ENCODE measurements at regions not wholly inside any gene's neighbourhood (a gene's known extent, or its start where the extent isn't known, plus 50 kb on each side); places are given as distances from the start of the nearest gene placed in this dataset.

GRCh38 chr7:34451923-34452322 is 206.1 kb upstream of the NPSR1 start:
- no peaks in the 10 kb centered on the region for H3K4me1 Mint-ChIP-seq (ENCODE audit: unreplicated experiment)
- DNase-seq (ENCODE audit: low spot score): no peak
- no peaks in the 10 kb centered on the region for H3K9me3 Mint-ChIP-seq (ENCODE audit: unreplicated experiment)
- TF ChIP-seq CTCF (IDR thresholded peaks at IDR 0.05; ENCODE audit: unreplicated experiment): no peak
- H3K27me3 Mint-ChIP-seq (ENCODE audit: unreplicated experiment): no peaks in the 10 kb centered on the region
- H3K27ac Mint-ChIP-seq (ENCODE audit: unreplicated experiment): no peak overlapping the region
- H3K4me3 Mint-ChIP-seq (ENCODE audit: unreplicated experiment): no peak overlapping the region
- H3K36me3 Mint-ChIP-seq (ENCODE audit: low read depth, unreplicated experiment): no peaks in the 10 kb centered on the region

- H3K4me3 Mint-ChIP-seq (ENCODE audit: unreplicated experiment): no peak overlapping the region
- no peaks in the 10 kb centered on the region for H3K4me1 Mint-ChIP-seq (ENCODE audit: unreplicated experiment)
- no peak overlapping the region for H3K27ac Mint-ChIP-seq (ENCODE audit: unreplicated experiment)
- no peaks in the 10 kb centered on the region for H3K27me3 Mint-ChIP-seq (ENCODE audit: unreplicated experiment)
- DNase-seq (ENCODE audit: low spot score): no peak
- no peaks in the 10 kb centered on the region for H3K9me3 Mint-ChIP-seq (ENCODE audit: unreplicated experiment)
- no peak for TF ChIP-seq CTCF (IDR thresholded peaks at IDR 0.05; ENCODE audit: unreplicated experiment)
- no peaks in the 10 kb centered on the region for H3K36me3 Mint-ChIP-seq (ENCODE audit: low read depth, unreplicated experiment)
Measured at GRCh38 chr7:34452363-34452762, 205.7 kb upstream of the NPSR1 start.

- H3K36me3 Mint-ChIP-seq (ENCODE audit: low read depth, unreplicated experiment): no peaks in the 10 kb centered on the region
- TF ChIP-seq CTCF (IDR thresholded peaks at IDR 0.05; ENCODE audit: unreplicated experiment): no peak
- no peaks in the 10 kb centered on the region for H3K27me3 Mint-ChIP-seq (ENCODE audit: unreplicated experiment)
- H3K4me1 Mint-ChIP-seq (ENCODE audit: unreplicated experiment): no peaks in the 10 kb centered on the region
- no peaks in the 10 kb centered on the region for H3K9me3 Mint-ChIP-seq (ENCODE audit: unreplicated experiment)
- no peak for DNase-seq (ENCODE audit: low spot score)
- no peak overlapping the region for H3K27ac Mint-ChIP-seq (ENCODE audit: unreplicated experiment)
- no peak overlapping the region for H3K4me3 Mint-ChIP-seq (ENCODE audit: unreplicated experiment)
Measured at GRCh38 chr7:34453150-34453549, 204.9 kb upstream of the NPSR1 start.

- DNase-seq (ENCODE audit: low spot score): no peak
- Mint-ChIP-seq H3K4me1 (ENCODE audit: unreplicated experiment) (no peaks in the 10 kb centered on the region), H3K36me3 (ENCODE audit: low read depth, unreplicated experiment) (no peaks in the 10 kb centered on the region), H3K4me3 (ENCODE audit: unreplicated experiment) (no peak overlapping the region), H3K9me3 (ENCODE audit: unreplicated experiment) (no peaks in the 10 kb centered on the region), H3K27ac (ENCODE audit: unreplicated experiment) (no peak overlapping the region), H3K27me3 (ENCODE audit: unreplicated experiment) (no peaks in the 10 kb centered on the region)
- no peak for TF ChIP-seq CTCF (IDR thresholded peaks at IDR 0.05; ENCODE audit: unreplicated experiment)
Measured at GRCh38 chr7:34454381-34454780, 203.6 kb upstream of the NPSR1 start.

- no peak for DNase-seq (ENCODE audit: low spot score)
- no peaks in the 10 kb centered on the region for H3K9me3 Mint-ChIP-seq (ENCODE audit: unreplicated experiment)
- H3K36me3 Mint-ChIP-seq (ENCODE audit: low read depth, unreplicated experiment): no peaks in the 10 kb centered on the region
- no peak for TF ChIP-seq CTCF (IDR thresholded peaks at IDR 0.05; ENCODE audit: unreplicated experiment)
- H3K27ac Mint-ChIP-seq (ENCODE audit: unreplicated experiment): no peak overlapping the region
- H3K4me1 Mint-ChIP-seq (ENCODE audit: unreplicated experiment): no peaks in the 10 kb centered on the region
- peaks cover 1% of the 10 kb centered on the region for H3K27me3 Mint-ChIP-seq (ENCODE audit: unreplicated experiment)
- no peak overlapping the region for H3K4me3 Mint-ChIP-seq (ENCODE audit: unreplicated experiment)
Measured at GRCh38 chr7:34457329-34457728, 200.7 kb upstream of the NPSR1 start.

Measured in endothelial cell (in vitro differentiated cells).